Fibroblast of lung (primary cell): ENCODE measurements at regions not wholly inside any gene's neighbourhood (a gene's known extent, or its start where the extent isn't known, plus 50 kb on each side); places are given as distances from the start of the nearest gene placed in this dataset.

Source experiments
- EZH2 ChIP-seq: IDR thresholded peaks from 2 replicates; pipeline ENCODE4 v1.5.1; 2012; ENCODE audit warnings: low read length, control low read depth, mild to moderate bottlenecking; ENCODE audit errors: missing control alignments
- TF ChIP-seq, protein P1 (sequence below), 2 donors: IDR thresholded peaks in 1 of 2; conservative IDR thresholded peaks in 1 of 2; 1 replicate in 1 of 2; 2 replicates in 1 of 2; pipeline ENCODE4 v1.5.1; 2011 to 2012; ENCODE audit warnings: low read length in 2 of 2, control low read depth in 1 of 2, inconsistent platforms in 1 of 2, low read depth in 1 of 2, mild to moderate bottlenecking in 1 of 2

GRCh38 chr14:81743605-81744004 is 210.0 kb upstream of the SEL1L start:
- TF ChIP-seq, protein P1, sequence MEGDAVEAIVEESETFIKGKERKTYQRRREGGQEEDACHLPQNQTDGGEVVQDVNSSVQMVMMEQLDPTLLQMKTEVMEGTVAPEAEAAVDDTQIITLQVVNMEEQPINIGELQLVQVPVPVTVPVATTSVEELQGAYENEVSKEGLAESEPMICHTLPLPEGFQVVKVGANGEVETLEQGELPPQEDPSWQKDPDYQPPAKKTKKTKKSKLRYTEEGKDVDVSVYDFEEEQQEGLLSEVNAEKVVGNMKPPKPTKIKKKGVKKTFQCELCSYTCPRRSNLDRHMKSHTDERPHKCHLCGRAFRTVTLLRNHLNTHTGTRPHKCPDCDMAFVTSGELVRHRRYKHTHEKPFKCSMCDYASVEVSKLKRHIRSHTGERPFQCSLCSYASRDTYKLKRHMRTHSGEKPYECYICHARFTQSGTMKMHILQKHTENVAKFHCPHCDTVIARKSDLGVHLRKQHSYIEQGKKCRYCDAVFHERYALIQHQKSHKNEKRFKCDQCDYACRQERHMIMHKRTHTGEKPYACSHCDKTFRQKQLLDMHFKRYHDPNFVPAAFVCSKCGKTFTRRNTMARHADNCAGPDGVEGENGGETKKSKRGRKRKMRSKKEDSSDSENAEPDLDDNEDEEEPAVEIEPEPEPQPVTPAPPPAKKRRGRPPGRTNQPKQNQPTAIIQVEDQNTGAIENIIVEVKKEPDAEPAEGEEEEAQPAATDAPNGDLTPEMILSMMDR (conservative IDR thresholded peaks at IDR 0.05 in 1 of 2, IDR thresholded peaks at IDR 0.05 in 1 of 2; ENCODE audit: low read depth in 1 of 2, low read length in 2 of 2), result no peak
- no peak for TF ChIP-seq EZH2
